H1 (cell line): ENCODE measurements at regions not wholly inside any gene's neighbourhood (a gene's known extent, or its start where the extent isn't known, plus 50 kb on each side); places are given as distances from the start of the nearest gene placed in this dataset.

Experiments used
- EZH2 ChIP-seq: fragments of 200-600 bp; sonication (generic); IDR thresholded peaks from 2 replicates; pipeline ENCODE4 v1.7.1; 2012; ENCODE audit warnings: low read depth, mild to moderate bottlenecking, moderate library complexity, low read length, inconsistent platforms; ENCODE audit not compliant: severe bottlenecking
- SRF ChIP-seq: IDR thresholded peaks from 2 replicates; pipeline ENCODE4 v1.6.1; 2011; ENCODE audit warnings: mild to moderate bottlenecking, low read depth, low read length, moderate library complexity

DNA sequence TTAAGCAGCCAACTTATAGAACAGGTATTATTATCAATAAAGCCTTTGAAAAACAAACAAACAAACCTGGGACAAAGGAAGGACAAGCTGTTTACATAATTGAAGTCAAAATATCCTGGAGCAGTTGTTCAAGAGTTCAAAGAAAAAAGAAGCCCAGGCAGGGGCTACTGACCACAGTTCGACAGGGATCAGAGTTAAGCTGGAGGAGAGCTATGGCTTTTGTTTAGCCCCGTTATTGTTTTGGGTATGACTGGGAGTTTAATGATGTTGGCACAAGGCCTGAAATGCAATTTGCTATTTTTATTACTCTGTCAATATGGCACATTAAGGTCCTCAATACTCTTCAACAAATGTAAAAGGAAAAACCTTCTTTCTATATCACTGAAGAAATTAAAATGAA is 624.4 kb upstream of the KLHL1 start (continued):
- TF ChIP-seq SRF, result no peak
- no peak for TF ChIP-seq EZH2
